GM23338 (cell line): ENCODE measurements at regions not wholly inside any gene's neighbourhood (a gene's known extent, or its start where the extent isn't known, plus 50 kb on each side); places are given as distances from the start of the nearest gene placed in this dataset.

Experiments used
- CTCF ChIP-seq, 2 experiments: fragments of 200-600 bp in 1 of 2; sonication (generic) in 1 of 2; conservative IDR thresholded peaks; 2 replicates each; pipeline versions ENCODE4 v1.5.1 to v1.6.1; 2016 to 2017; ENCODE audit warnings: antibody characterized with exemption in 2 of 2, low read depth in 2 of 2, mild to moderate bottlenecking in 2 of 2, moderate library complexity in 1 of 2
- ETS1 ChIP-seq: IDR thresholded peaks from 2 replicates; pipeline ENCODE4 v1.6.1; 2016; ENCODE audit warnings: antibody characterized with exemption
- EZH2 ChIP-seq: fragments of 200-600 bp; sonication (generic); IDR thresholded peaks from one replicate; pipeline ENCODE4 v1.8.0; 2017; ENCODE audit warnings: antibody characterized with exemption, mild to moderate bottlenecking, low read depth; ENCODE audit not compliant: unreplicated experiment
- EZH2phosphoT487 ChIP-seq: fragments of 200-600 bp; sonication (generic); IDR thresholded peaks from one replicate; pipeline ENCODE4 v1.8.1; 2018; ENCODE audit warnings: antibody characterized with exemption; ENCODE audit not compliant: unreplicated experiment
- JUNB ChIP-seq: IDR thresholded peaks from one replicate; pipeline ENCODE4 v1.6.1; 2016; ENCODE audit warnings: antibody characterized with exemption; ENCODE audit not compliant: unreplicated experiment
- NANOG ChIP-seq: IDR thresholded peaks from 2 replicates; pipeline ENCODE4 v1.6.1; 2016; ENCODE audit warnings: antibody characterized with exemption, borderline replicate concordance
- POLR2AphosphoS5 ChIP-seq: IDR thresholded peaks from 2 replicates; pipeline ENCODE4 v1.6.1; 2016; ENCODE audit warnings: antibody characterized with exemption, low read depth
- REST ChIP-seq: IDR thresholded peaks from one replicate; pipeline ENCODE4 v1.6.1; 2018; ENCODE audit warnings: antibody characterized with exemption; ENCODE audit not compliant: unreplicated experiment
- STAT1 ChIP-seq: IDR thresholded peaks from one replicate; pipeline ENCODE4 v1.6.1; 2016; ENCODE audit warnings: antibody characterized with exemption; ENCODE audit not compliant: unreplicated experiment
- ZNF114 ChIP-seq: fragments of 250-450 bp; sonication (Bioruptor Pico); IDR thresholded peaks from 2 replicates; pipeline ENCODE4 v1.5.0; 2020; ENCODE audit warnings: mild to moderate bottlenecking, moderate library complexity
- ZNF331 ChIP-seq: fragments of 250-450 bp; sonication (Bioruptor Pico); IDR thresholded peaks from 2 replicates; pipeline ENCODE4 v1.5.0; 2020; ENCODE audit warnings: low read depth, mild to moderate bottlenecking, moderate library complexity
- ZNF462 ChIP-seq: fragments of 250-450 bp; sonication (Bioruptor Pico); IDR thresholded peaks from 2 replicates; pipeline ENCODE4 v1.5.0; 2020; ENCODE audit warnings: mild to moderate bottlenecking, moderate library complexity

- TF ChIP-seq ZNF462 (CRISPR knock-in tag), result no peak
- TF ChIP-seq EZH2, result no peak
- TF ChIP-seq EZH2phosphoT487, result no peak
- no peak for TF ChIP-seq POLR2AphosphoS5
- no peak for TF ChIP-seq JUNB
- TF ChIP-seq ETS1, result no peak
- no peak for TF ChIP-seq REST
- no peak for TF ChIP-seq STAT1
- TF ChIP-seq ZNF331 (CRISPR knock-in tag), result no peak
- TF ChIP-seq CTCF (conservative IDR thresholded peaks at IDR 0.05; ENCODE audit: low read depth in 2 of 2), result no peak
- TF ChIP-seq ZNF114 (CRISPR knock-in tag), result no peak
- no peak for TF ChIP-seq NANOG
Measured at GRCh38 chr15:26091184-26091583, 228.1 kb upstream of the ATP10A start (continued).
